Activated T-cell treated with anti-CD3 and anti-CD28 coated beads, Interleukin-2, amount 50 U/mL, for 24 hours (primary cell): ENCODE measurements at regions not wholly inside any gene's neighbourhood (a gene's known extent, or its start where the extent isn't known, plus 50 kb on each side); places are given as distances from the start of the nearest gene placed in this dataset.
"Not testable (repeated sequence)": the region's sequence is repeated elsewhere in the genome, so short reads cannot be mapped to it uniquely, and the experiment has no call there.

ENCODE experiments used
- DNase-seq: peaks from one replicate; pipeline ENCODE4 v3.0.0-alpha.2; 2020
- H3K27ac Mint-ChIP-seq: 2 replicates; pipeline ENCODE4 v1.8.0; 2020; ENCODE audit warnings: mild to moderate bottlenecking, mixed read lengths
- H3K27me3 Mint-ChIP-seq: 2 replicates; pipeline ENCODE4 v1.8.0; 2020; ENCODE audit warnings: mixed read lengths
- H3K36me3 Mint-ChIP-seq: 2 replicates; pipeline ENCODE4 v1.8.0; 2020; ENCODE audit warnings: low read depth, mixed read lengths
- H3K4me1 Mint-ChIP-seq: 2 replicates; pipeline ENCODE4 v1.8.0; 2020; ENCODE audit warnings: low read depth, mixed read lengths
- H3K4me3 Mint-ChIP-seq: 2 replicates; pipeline ENCODE4 v1.8.0; 2020; ENCODE audit warnings: mild to moderate bottlenecking, moderate library complexity, mixed read lengths
- H3K9me3 Mint-ChIP-seq: 2 replicates; pipeline ENCODE4 v1.8.0; 2020; ENCODE audit warnings: mixed read lengths

DNA sequence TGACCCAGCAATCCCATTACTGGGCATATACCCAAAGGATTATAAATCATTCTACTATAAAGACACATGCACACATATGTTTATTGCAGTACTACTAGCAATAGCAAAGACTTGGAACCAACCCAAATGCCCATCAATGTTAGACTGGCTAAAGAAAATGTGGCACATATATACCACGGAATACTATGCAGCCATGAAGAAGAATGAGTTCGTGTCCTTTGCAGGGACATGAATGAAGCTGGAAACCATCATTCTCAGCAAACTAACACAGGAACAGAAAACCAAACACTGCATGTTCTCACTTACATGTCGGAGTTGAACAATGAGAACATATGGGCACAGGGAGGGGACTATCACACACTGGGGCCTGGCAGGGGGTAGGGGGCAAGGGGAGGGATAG, 183.0 kb downstream of the HACE1 start:
- H3K4me1 Mint-ChIP-seq, DNase-seq, H3K27ac Mint-ChIP-seq, H3K36me3 Mint-ChIP-seq, H3K4me3 Mint-ChIP-seq, H3K27me3 Mint-ChIP-seq: not testable (repeated sequence)
- peaks cover 12% of the 10 kb centered on the region for H3K9me3 Mint-ChIP-seq

DNA sequence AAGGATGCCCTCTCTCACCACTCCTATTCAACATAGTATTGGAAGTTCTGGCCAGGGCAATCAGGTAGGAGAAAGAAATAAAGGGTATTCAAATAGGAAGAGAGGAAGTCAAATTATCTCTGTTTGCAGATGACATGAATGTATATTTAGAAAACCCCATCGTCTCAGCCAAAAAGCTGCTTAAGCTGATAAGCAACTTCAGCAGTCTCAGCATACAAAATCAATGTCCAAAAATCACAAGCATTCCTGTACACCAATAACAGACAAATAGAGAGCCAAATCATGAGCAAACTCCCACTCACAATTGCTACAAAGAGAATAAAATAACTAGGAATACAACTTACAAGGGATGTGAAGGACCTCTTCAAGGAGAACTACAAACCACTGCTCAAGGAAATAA, 184.6 kb downstream of the HACE1 start:
- H3K4me1 Mint-ChIP-seq, H3K27ac Mint-ChIP-seq, DNase-seq, H3K4me3 Mint-ChIP-seq, H3K36me3 Mint-ChIP-seq, H3K27me3 Mint-ChIP-seq: not testable (repeated sequence)
- H3K9me3 Mint-ChIP-seq = peaks cover 12% of the 10 kb centered on the region

DNA sequence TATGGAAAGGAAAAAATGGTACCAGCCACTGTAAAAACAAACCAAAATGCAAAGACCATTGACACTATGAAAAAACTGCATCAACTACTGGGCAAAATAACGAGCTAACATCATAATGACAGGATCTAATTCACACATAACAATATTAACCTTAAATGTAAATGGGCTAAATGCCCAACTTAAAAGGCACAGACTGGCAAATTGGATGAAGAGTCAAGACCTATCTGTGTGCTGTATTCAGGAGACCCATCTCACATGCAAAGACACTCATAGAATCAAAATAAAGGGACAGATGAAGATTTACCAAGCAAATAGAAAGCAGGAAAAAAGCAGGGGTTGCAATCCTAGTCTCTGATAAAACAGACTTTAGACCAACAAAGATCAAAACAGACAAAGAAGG, 186.6 kb downstream of the HACE1 start:
- H3K36me3 Mint-ChIP-seq, H3K27ac Mint-ChIP-seq, H3K4me1 Mint-ChIP-seq, DNase-seq, H3K4me3 Mint-ChIP-seq, H3K27me3 Mint-ChIP-seq, H3K9me3 Mint-ChIP-seq: not testable (repeated sequence)

DNA sequence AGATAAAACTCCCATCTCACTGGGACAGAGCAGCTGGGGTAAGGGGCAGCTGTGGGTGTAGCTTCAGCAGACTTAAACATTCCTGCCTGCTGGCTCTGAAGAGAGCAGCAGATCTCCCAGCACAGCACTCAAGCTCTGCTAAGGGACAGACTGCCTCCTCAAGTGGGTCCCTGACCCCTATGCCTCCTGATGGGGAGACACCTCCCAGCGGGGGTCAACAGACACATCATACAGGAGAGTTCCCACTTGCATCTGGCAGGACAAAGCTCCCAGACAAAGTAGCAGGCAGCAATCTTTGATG, 188.2 kb downstream of the HACE1 start:
- H3K27ac Mint-ChIP-seq, H3K27me3 Mint-ChIP-seq, H3K9me3 Mint-ChIP-seq, H3K4me3 Mint-ChIP-seq, H3K36me3 Mint-ChIP-seq, H3K4me1 Mint-ChIP-seq, DNase-seq: not testable (repeated sequence)

DNA sequence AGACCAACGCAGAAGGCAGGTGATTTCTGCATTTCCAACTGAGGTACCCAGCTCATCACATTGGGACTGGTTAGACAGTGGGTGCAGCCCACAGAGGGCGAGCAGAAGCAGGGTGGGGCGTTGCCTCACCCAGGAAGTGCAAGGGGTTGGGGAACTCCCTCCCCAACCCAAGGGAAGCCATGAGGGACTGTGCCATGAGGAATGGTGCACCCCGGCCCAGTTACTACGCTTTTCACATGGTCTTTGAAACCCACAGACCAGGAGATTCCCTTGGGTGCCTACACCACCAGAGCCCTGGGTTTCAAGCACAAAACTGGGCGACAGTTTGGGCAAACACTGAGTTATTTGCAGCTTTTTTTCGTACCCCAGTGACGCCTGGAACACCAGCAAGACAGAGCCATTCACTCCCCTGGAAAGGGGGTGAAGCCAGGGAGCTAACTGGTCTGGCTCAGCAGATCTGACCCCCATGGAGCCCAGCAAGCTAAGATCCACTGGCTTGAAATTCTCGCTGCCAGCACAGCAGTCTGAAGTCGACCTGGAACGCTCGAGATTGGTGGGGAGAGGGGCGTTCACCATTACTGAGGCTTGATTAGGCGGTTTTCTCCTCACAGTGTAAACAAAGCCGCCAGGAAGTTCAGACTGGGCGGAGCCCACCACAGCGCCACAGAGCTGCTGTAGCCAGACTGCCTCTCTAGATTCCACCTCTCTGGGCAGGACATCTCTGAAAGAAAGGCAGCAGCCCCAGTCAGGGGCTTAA, 188.7 kb downstream of the HACE1 start:
- not testable (repeated sequence) for H3K27ac Mint-ChIP-seq, DNase-seq, H3K4me1 Mint-ChIP-seq, H3K4me3 Mint-ChIP-seq, H3K27me3 Mint-ChIP-seq, H3K9me3 Mint-ChIP-seq, H3K36me3 Mint-ChIP-seq

DNA sequence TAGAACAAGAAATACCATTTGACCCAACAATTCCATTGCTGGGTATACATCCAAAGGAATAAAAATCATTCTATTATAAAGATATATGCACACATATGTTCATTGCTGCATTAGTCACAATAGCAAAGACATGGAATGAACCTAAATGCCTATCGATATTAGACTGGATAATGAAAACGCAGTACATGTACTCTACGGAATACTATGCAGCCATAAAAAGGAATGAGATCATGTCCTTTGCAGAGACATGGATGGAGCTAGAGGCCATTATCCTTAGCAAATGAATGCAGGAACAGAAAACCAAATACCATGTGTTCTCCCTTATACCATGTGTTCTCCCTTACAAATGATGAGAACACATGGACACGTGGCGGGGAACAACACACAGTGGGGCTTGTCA, 190.2 kb downstream of the HACE1 start:
- no peak for DNase-seq
- no peak overlapping the region for H3K27ac Mint-ChIP-seq
- H3K36me3 Mint-ChIP-seq = no peaks in the 10 kb centered on the region
- no peak overlapping the region for H3K4me3 Mint-ChIP-seq
- peaks cover 12% of the 10 kb centered on the region for H3K9me3 Mint-ChIP-seq
- H3K4me1 Mint-ChIP-seq = no peaks in the 10 kb centered on the region
- H3K27me3 Mint-ChIP-seq = peaks cover 3% of the 10 kb centered on the region

DNA sequence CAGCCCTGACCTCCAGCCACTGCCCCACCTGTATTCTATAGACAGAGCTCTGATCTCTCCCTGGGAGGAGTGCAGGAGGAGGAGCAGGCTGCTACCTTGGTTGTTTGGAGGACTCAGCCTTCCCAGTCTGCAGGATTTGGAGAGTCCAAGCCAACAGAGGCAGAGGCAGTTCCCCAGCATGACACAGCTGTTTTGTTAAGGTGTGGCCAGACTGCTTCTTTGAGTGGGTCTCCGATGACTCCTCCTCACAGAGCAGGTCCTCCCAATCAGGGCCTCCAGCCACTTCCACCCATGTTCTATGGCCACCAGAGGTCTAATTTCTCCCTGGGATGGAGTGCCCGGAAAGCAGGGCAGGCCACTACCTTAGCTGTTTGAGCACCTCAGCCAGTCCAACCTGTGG, 203.5 kb downstream of the HACE1 start:
- Mint-ChIP-seq H3K4me3 (no peak overlapping the region), H3K4me1 (peaks cover 4% of the 10 kb centered on the region), H3K9me3 (peaks cover 2% of the 10 kb centered on the region), H3K36me3 (no peaks in the 10 kb centered on the region), H3K27ac (no peak overlapping the region), H3K27me3 (peaks cover 3% of the 10 kb centered on the region)
- no peak for DNase-seq

DNA sequence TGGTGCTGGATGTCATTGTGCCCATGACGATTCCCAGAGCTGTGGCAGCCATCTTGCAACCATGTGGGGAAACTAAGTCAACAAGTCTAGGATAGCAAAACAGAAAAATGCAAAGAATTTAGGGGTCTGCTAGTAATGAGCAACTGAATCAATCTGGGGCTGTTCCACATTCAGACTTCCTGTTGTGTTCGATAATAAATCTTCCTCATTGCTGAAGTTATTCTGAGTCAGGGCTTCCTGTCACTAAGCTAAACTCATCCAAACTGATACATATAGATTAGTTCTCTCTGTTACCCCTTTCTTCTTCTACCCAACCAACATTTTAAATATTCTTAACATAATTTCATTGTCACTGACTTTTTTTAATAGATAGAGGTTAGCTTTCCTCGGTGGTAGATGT, 205.9 kb downstream of the HACE1 start:
- DNase-seq = no peak
- no peak overlapping the region for H3K27ac Mint-ChIP-seq
- H3K36me3 Mint-ChIP-seq = no peaks in the 10 kb centered on the region
- H3K4me3 Mint-ChIP-seq = no peak overlapping the region
- H3K9me3 Mint-ChIP-seq = peaks cover 2% of the 10 kb centered on the region
- peaks cover 3% of the 10 kb centered on the region for H3K27me3 Mint-ChIP-seq
- peaks cover 4% of the 10 kb centered on the region for H3K4me1 Mint-ChIP-seq

DNA sequence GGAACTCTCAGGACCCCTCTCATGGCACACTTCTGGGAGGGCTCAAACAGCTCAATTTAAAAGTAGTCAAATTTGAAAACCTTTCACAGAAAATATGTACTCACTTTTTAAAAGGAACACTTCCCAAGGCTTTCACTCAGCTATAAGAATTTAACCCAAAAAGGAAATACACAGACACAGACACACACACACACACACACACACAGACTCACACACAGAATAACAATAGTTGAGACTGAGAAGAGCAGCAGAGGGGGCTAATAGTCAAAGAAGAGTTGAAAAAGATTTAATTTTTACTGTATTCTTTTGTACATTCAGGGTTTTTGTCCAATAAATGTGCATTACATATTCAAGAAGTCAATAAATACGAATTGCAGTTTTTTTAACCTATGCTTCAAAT, 211.4 kb downstream of the HACE1 start:
- H3K4me1 Mint-ChIP-seq = no peaks in the 10 kb centered on the region
- H3K9me3 Mint-ChIP-seq = no peaks in the 10 kb centered on the region
- no peak for DNase-seq
- peaks cover 17% of the 10 kb centered on the region for H3K27me3 Mint-ChIP-seq
- no peak overlapping the region for H3K4me3 Mint-ChIP-seq
- no peak overlapping the region for H3K27ac Mint-ChIP-seq
- H3K36me3 Mint-ChIP-seq = no peaks in the 10 kb centered on the region

DNA sequence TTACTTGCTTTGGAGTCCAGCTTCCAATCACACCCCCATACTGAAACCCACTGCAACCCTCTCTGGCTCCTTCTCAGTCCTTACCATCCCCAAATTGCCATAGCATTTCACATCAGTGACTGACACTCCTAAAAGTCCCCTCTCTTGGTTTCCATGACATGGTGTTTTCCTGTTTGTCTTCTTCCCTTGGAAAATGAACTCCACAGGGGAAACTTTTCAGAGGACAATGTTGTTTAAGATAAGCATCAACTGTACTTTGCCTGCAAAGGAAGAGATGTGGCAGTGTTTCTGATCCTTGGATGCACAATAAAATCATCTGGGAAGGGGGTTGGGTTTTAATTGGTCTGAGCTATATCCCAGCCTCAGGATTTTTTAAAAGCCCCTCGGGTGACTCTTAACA, 214.9 kb downstream of the HACE1 start:
- no peak for DNase-seq
- no peaks in the 10 kb centered on the region for H3K4me1 Mint-ChIP-seq
- H3K27me3 Mint-ChIP-seq = peaks cover 17% of the 10 kb centered on the region
- H3K36me3 Mint-ChIP-seq = no peaks in the 10 kb centered on the region
- no peak overlapping the region for H3K4me3 Mint-ChIP-seq
- no peaks in the 10 kb centered on the region for H3K9me3 Mint-ChIP-seq
- no peak overlapping the region for H3K27ac Mint-ChIP-seq

DNA sequence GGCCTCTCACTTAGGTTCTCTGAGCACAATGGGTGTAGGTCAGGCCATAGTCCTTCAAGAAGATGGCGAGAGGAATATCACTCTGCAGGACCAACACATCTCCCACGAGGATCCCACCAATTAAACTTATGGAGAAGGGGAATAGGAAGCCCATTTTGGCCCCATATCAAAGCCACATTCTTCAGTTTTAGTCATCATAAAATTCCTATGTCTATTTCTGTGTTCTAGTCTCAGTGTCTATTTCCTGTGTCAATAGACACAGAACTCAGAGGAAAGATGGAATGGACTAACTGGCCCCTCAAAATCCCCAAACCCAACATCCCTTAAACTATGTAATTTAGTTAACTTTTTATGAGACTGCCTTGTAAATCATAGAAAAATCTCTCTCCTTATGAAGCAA, 216.8 kb downstream of the HACE1 start:
- Mint-ChIP-seq H3K27ac (no peak overlapping the region), H3K4me3 (no peak overlapping the region), H3K27me3 (peaks cover 14% of the 10 kb centered on the region), H3K9me3 (no peaks in the 10 kb centered on the region), H3K36me3 (no peaks in the 10 kb centered on the region), H3K4me1 (peaks cover 2% of the 10 kb centered on the region)
- DNase-seq = no peak

DNA sequence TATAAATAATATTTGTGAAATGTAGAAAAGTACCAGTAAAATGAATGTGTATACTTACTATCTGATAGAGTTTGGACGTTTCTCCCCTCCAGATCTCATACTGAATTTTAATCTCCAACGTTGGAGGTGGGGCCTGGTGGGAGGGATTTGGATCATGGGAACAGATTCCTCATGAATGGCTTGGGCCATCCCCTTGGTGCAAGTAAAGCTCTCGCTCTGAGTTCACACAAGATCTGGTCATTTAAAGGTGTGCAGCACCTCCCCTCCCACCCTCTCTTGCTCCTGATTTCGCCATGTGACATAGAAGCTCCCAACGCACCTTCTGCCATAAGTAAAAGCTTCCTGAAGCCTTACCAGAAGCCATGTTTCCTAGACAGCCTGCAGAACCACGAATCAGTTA, 219.0 kb downstream of the HACE1 start:
- Mint-ChIP-seq H3K9me3 (no peaks in the 10 kb centered on the region), H3K36me3 (no peaks in the 10 kb centered on the region), H3K27me3 (peaks cover 8% of the 10 kb centered on the region), H3K27ac (no peak overlapping the region), H3K4me1 (peaks cover 2% of the 10 kb centered on the region), H3K4me3 (no peak overlapping the region)
- no peak for DNase-seq

DNA sequence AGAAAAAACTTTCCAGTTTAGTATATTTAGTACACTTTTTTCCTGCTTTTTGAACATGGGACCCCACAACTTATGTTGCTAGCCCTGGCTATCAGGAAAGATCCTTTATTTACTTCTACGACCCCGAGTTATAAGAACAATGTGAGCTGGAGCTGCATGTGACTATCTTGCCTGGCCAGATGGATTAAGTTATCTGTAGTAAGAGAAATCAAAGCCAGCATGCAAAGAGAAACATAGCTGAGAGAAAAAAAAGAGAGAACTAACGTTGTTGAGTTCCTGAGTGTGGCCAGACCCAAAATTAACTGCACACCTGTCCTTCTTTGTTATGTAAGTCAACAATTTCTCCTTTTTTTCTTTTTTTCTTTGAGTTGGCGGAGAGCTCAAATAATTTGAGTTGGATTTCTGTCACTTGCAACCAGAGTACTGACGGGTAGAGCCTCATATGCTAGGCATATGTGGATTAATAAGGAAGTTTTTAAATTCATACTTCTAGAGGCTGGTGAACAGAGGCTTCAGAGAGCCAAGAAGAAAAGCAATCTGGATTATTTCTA, 219.5 kb downstream of the HACE1 start:
- H3K4me1 Mint-ChIP-seq = peaks cover 2% of the 10 kb centered on the region
- H3K27me3 Mint-ChIP-seq = peaks cover 6% of the 10 kb centered on the region
- no peak overlapping the region for H3K4me3 Mint-ChIP-seq
- no peaks in the 10 kb centered on the region for H3K36me3 Mint-ChIP-seq
- H3K27ac Mint-ChIP-seq = no peak overlapping the region
- no peaks in the 10 kb centered on the region for H3K9me3 Mint-ChIP-seq
- no peak for DNase-seq

DNA sequence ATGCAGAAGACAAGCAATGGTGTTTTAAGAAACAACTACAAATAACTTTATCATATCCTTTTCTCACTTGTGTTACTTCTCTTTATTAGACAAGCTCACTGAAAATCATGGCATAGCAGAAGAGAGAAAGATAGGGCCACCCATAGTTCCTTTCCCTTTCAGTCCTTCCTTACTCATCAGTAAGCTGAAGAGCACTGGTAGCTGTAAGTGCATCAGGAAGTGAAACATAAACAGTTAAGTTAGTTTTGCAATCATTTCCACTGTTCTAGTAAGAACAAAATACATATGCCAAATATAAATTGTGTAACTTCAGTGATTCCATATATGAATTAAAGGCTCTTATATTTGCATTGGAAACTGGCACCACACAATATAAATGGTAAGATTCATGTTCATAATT, 220.1 kb downstream of the HACE1 start:
- Mint-ChIP-seq H3K27ac (no peak overlapping the region), H3K9me3 (no peaks in the 10 kb centered on the region), H3K36me3 (no peaks in the 10 kb centered on the region), H3K4me3 (no peak overlapping the region), H3K27me3 (peaks cover 3% of the 10 kb centered on the region), H3K4me1 (peaks cover 2% of the 10 kb centered on the region)
- no peak for DNase-seq

DNA sequence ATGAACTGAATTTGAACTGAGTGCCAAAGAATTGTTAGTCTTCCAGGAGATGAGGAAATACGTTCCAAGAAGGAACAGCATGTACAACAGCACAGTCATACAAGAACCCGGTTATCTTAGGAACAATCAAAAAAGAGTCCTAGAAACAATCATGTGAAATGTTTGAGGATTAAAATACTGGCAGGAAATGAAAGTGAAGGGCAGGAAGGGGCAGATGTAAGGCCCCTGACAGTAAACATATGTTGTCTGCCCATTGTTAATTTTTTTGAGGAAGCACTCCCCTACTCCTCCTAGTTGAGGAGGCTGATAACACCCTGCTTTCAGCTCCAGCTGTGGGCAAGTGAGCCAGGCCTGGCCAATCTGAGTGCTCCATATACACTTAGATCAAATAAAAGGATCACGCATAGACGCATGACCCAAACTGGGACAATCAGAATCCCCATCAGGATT, 220.9 kb downstream of the HACE1 start:
- Mint-ChIP-seq H3K4me3 (no peak overlapping the region), H3K27me3 (peaks cover 3% of the 10 kb centered on the region), H3K36me3 (no peaks in the 10 kb centered on the region)

DNA sequence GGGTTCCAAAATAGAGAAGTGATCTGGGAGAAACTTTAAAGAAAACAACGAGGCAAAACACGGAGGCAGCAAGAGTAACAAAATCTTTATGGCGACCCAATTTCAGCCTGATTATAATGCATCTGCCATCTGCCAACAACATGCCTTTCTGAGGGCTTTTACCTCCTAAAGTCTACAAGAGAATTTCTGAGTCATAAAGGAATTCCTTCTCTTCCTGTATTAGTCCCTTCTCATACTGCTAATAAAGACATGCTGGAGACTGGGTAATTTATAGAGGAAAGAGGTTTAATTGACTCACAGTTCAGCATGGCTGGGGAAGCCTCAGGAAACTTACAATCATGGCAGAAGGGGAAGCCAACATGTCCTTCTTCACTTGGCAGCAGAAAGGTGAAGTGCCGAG, 226.6 kb downstream of the HACE1 start:
- Mint-ChIP-seq H3K4me1 (no peaks in the 10 kb centered on the region), H3K4me3 (no peak overlapping the region), H3K9me3 (no peaks in the 10 kb centered on the region), H3K36me3 (no peaks in the 10 kb centered on the region), H3K27me3 (peaks cover 10% of the 10 kb centered on the region), H3K27ac (no peak overlapping the region)
- no peak for DNase-seq

More for the DNA sequence above, 220.9 kb downstream of the HACE1 start:
- no peak for DNase-seq
- Mint-ChIP-seq H3K27ac (no peak overlapping the region), H3K9me3 (no peaks in the 10 kb centered on the region), H3K4me1 (peaks cover 2% of the 10 kb centered on the region)
